ENCODE measurements at regions not wholly inside any gene's neighbourhood (a gene's known extent, or its start where the extent isn't known, plus 50 kb on each side); places are given as distances from the start of the nearest gene placed in this dataset.

DNA sequence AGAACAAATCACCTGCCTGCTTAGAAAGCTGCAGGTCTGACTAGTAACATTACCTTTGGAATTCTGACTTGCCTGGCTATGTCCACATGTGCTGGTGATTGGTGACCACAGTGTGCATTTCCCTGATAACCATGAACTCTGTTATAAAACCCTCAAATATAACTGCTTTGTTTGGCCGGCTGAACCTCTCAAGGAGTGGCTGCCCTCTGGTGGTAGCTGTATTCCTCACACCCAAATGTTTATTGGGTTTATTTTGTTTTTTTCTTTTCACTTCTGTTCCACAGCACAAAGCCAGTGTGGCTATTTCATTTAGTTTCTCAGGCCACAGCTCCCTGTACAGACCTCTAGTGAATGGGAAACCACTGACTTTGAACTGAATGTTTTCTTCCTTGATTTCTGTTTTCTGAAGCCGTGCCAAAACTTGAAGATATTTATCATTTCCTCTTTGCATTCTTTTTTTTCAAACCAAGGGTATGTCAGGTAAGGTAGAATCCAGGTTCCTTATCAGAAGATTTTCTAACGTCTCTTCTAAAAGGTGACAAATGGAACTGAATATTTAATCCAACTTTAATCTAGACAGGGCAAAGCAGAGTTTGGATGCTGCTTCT lies 549.0 kb upstream of the VRK2 start:
- no peak for TF ChIP-seq POLR2A (IDR thresholded peaks at IDR 0.05; ENCODE audit: low read depth, low read length)
- TF ChIP-seq POLR2AphosphoS5 (IDR thresholded peaks at IDR 0.05; ENCODE audit: low read depth, low read length): no peak
- no peak for TF ChIP-seq TAF1 (IDR thresholded peaks at IDR 0.05; ENCODE audit: borderline replicate concordance, low read depth, low read length)

Data from GM12892 (cell line).